ENCODE measurements at regions not wholly inside any gene's neighbourhood (a gene's known extent, or its start where the extent isn't known, plus 50 kb on each side); places are given as distances from the start of the nearest gene placed in this dataset.

- no peak for TF ChIP-seq CTCF (IDR thresholded peaks at IDR 0.05; ENCODE audit: low read depth, low read length)
- no peak for DNase-seq (ENCODE audit: extremely low read depth, low read depth)
Observed at GRCh38 chr1:239678181-239678580, 291.8 kb downstream of the CHRM3 start.

GRCh38 chr1:239682046-239682445, 295.7 kb downstream of the CHRM3 start:
- no peak for DNase-seq (ENCODE audit: extremely low read depth, low read depth)
- TF ChIP-seq CTCF (IDR thresholded peaks at IDR 0.05; ENCODE audit: low read depth, low read length) = no peak

GRCh38 chr1:239682960-239683359, 296.6 kb downstream of the CHRM3 start:
- TF ChIP-seq CTCF (IDR thresholded peaks at IDR 0.05; ENCODE audit: low read depth, low read length) = no peak
- no peak for DNase-seq (ENCODE audit: extremely low read depth, low read depth)

GRCh38 chr1:239686386-239686785, 300.0 kb downstream of the CHRM3 start:
- DNase-seq (ENCODE audit: extremely low read depth, low read depth) = no peak
- TF ChIP-seq CTCF (IDR thresholded peaks at IDR 0.05; ENCODE audit: low read depth, low read length) = no peak

GRCh38 chr1:239696317-239696716, 309.9 kb downstream of the CHRM3 start:
- TF ChIP-seq CTCF (IDR thresholded peaks at IDR 0.05; ENCODE audit: low read depth, low read length) = no peak
- DNase-seq (ENCODE audit: extremely low read depth, low read depth) = no peak

GRCh38 chr1:239700667-239701066, 314.3 kb downstream of the CHRM3 start:
- DNase-seq (ENCODE audit: extremely low read depth, low read depth) = no peak
- no peak for TF ChIP-seq CTCF (IDR thresholded peaks at IDR 0.05; ENCODE audit: low read depth, low read length)

GRCh38 chr1:239703075-239703474, 316.7 kb downstream of the CHRM3 start:
- no peak for DNase-seq (ENCODE audit: extremely low read depth, low read depth)
- no peak for TF ChIP-seq CTCF (IDR thresholded peaks at IDR 0.05; ENCODE audit: low read depth, low read length)

Measured in AG09319 (cell line).